GM23338 (cell line): ENCODE measurements at regions not wholly inside any gene's neighbourhood (a gene's known extent, or its start where the extent isn't known, plus 50 kb on each side); places are given as distances from the start of the nearest gene placed in this dataset.

ENCODE experiments used
- ATAC-seq: fragments of 200-7000 bp; cut with Tn5 transposase; 3 replicates; pipeline ENCODE4 v1.9.1; 2020
- DNase-seq: peaks from one replicate; pipeline ENCODE4 v3.0.0-alpha.2; 2015; ENCODE audit warnings: low spot score
- H2AFZ ChIP-seq: fragments of 200-600 bp; sonication (generic); 2 replicates; pipeline ENCODE4 v1.8.0; 2016; ENCODE audit warnings: antibody characterized with exemption, mild to moderate bottlenecking, moderate library complexity
- H3F3A ChIP-seq: fragments of 200-600 bp; sonication (generic); replicated peaks from 2 replicates; pipeline ENCODE4 v1.8.0; 2017; ENCODE audit warnings: antibody characterized with exemption, mixed run types, low read depth
- H3K27ac ChIP-seq: fragments of 200-600 bp; sonication (generic); 2 replicates; pipeline ENCODE4 v1.6.1; 2016; ENCODE audit warnings: low read depth
- H3K27me3 ChIP-seq: fragments of 200-600 bp; sonication (generic); 2 replicates; pipeline ENCODE4 v1.8.0; 2016; ENCODE audit warnings: mild to moderate bottlenecking, mixed run types, moderate library complexity; ENCODE audit not compliant: insufficient read depth
- H3K36me3 ChIP-seq: fragments of 200-600 bp; sonication (generic); 2 replicates; pipeline ENCODE4 v1.8.0; 2016; ENCODE audit warnings: mild to moderate bottlenecking; ENCODE audit not compliant: insufficient read depth
- H3K4me1 ChIP-seq: fragments of 200-600 bp; sonication (generic); 2 replicates; pipeline ENCODE4 v1.8.0; 2016; ENCODE audit warnings: mild to moderate bottlenecking, moderate library complexity; ENCODE audit not compliant: insufficient read depth
- H3K4me2 ChIP-seq: fragments of 200-600 bp; sonication (generic); 2 replicates; pipeline ENCODE4 v1.7.1; 2017; ENCODE audit warnings: mixed run types
- H3K4me3 ChIP-seq: fragments of 200-600 bp; sonication (generic); 2 replicates; pipeline ENCODE4 v1.6.1; 2016; ENCODE audit warnings: mixed run types
- H3K79me2 ChIP-seq: fragments of 200-600 bp; sonication (generic); replicated peaks from 2 replicates; pipeline ENCODE4 v1.8.0; 2017; ENCODE audit warnings: mild to moderate bottlenecking; ENCODE audit not compliant: insufficient read depth
- H3K9me2 ChIP-seq: fragments of 200-600 bp; sonication (generic); 2 replicates; pipeline ENCODE4 v1.8.0; 2017; ENCODE audit not compliant: insufficient read depth
- H4K20me1 ChIP-seq: fragments of 200-600 bp; sonication (generic); replicated peaks from 2 replicates; pipeline ENCODE4 v1.8.0; 2017; ENCODE audit warnings: mild to moderate bottlenecking; ENCODE audit not compliant: insufficient read depth
- H3K27ac Mint-ChIP-seq: 2 replicates; pipeline ENCODE4 v1.8.0; 2020; ENCODE audit warnings: inconsistent platforms, mild to moderate bottlenecking, moderate library complexity, mixed read lengths
- H3K27me3 Mint-ChIP-seq: 3 replicates; pipeline ENCODE4 v1.8.0; 2022; ENCODE audit warnings: low read depth, mild to moderate bottlenecking, moderate library complexity, mixed read lengths, inconsistent platforms; ENCODE audit not compliant: insufficient read depth, poor library complexity
- H3K36me3 Mint-ChIP-seq: 3 replicates; pipeline ENCODE4 v1.8.0; 2021; ENCODE audit warnings: low read depth, mild to moderate bottlenecking, inconsistent platforms, moderate library complexity, mixed read lengths
- H3K4me1 Mint-ChIP-seq: 3 replicates; pipeline ENCODE4 v1.8.0; 2020; ENCODE audit warnings: mild to moderate bottlenecking, inconsistent platforms, mixed read lengths
- H3K4me3 Mint-ChIP-seq: 3 replicates; pipeline ENCODE4 v1.8.0; 2021; ENCODE audit warnings: moderate library complexity, mild to moderate bottlenecking, inconsistent platforms, mixed read lengths
- H3K9me3 Mint-ChIP-seq: 3 replicates; pipeline ENCODE4 v1.8.0; 2020; ENCODE audit warnings: moderate library complexity, mild to moderate bottlenecking, inconsistent platforms, mixed read lengths
- CREB1 ChIP-seq: fragments of 250-450 bp; sonication (Bioruptor Pico); IDR thresholded peaks from 2 replicates; pipeline ENCODE4 v1.5.0; 2020; ENCODE audit warnings: low read depth, mild to moderate bottlenecking, moderate library complexity
- EZH2 ChIP-seq: fragments of 200-600 bp; sonication (generic); IDR thresholded peaks from one replicate; pipeline ENCODE4 v1.8.0; 2017; ENCODE audit warnings: antibody characterized with exemption, mild to moderate bottlenecking, low read depth; ENCODE audit not compliant: unreplicated experiment
- EZH2phosphoT487 ChIP-seq: fragments of 200-600 bp; sonication (generic); IDR thresholded peaks from one replicate; pipeline ENCODE4 v1.8.1; 2018; ENCODE audit warnings: antibody characterized with exemption; ENCODE audit not compliant: unreplicated experiment
- JUNB ChIP-seq: IDR thresholded peaks from one replicate; pipeline ENCODE4 v1.6.1; 2016; ENCODE audit warnings: antibody characterized with exemption; ENCODE audit not compliant: unreplicated experiment
- NANOG ChIP-seq: IDR thresholded peaks from 2 replicates; pipeline ENCODE4 v1.6.1; 2016; ENCODE audit warnings: antibody characterized with exemption, borderline replicate concordance
- POLR2AphosphoS5 ChIP-seq: IDR thresholded peaks from 2 replicates; pipeline ENCODE4 v1.6.1; 2016; ENCODE audit warnings: antibody characterized with exemption, low read depth
- STAT1 ChIP-seq: IDR thresholded peaks from one replicate; pipeline ENCODE4 v1.6.1; 2016; ENCODE audit warnings: antibody characterized with exemption; ENCODE audit not compliant: unreplicated experiment
- ZNF114 ChIP-seq: fragments of 250-450 bp; sonication (Bioruptor Pico); IDR thresholded peaks from 2 replicates; pipeline ENCODE4 v1.5.0; 2020; ENCODE audit warnings: mild to moderate bottlenecking, moderate library complexity
- ZNF331 ChIP-seq: fragments of 250-450 bp; sonication (Bioruptor Pico); IDR thresholded peaks from 2 replicates; pipeline ENCODE4 v1.5.0; 2020; ENCODE audit warnings: low read depth, mild to moderate bottlenecking, moderate library complexity
- TF ChIP-seq, protein P1 (sequence below), 2 experiments: fragments of 200-600 bp in 1 of 2; sonication (generic) in 1 of 2; conservative IDR thresholded peaks; 2 replicates each; pipeline versions ENCODE4 v1.5.1 to v1.6.1; 2016 to 2017; ENCODE audit warnings: antibody characterized with exemption in 2 of 2, low read depth in 2 of 2, mild to moderate bottlenecking in 2 of 2, moderate library complexity in 1 of 2
- TF ChIP-seq, protein P2 (sequence below): IDR thresholded peaks from one replicate; pipeline ENCODE4 v1.6.1; 2018; ENCODE audit warnings: antibody characterized with exemption; ENCODE audit not compliant: unreplicated experiment

DNA sequence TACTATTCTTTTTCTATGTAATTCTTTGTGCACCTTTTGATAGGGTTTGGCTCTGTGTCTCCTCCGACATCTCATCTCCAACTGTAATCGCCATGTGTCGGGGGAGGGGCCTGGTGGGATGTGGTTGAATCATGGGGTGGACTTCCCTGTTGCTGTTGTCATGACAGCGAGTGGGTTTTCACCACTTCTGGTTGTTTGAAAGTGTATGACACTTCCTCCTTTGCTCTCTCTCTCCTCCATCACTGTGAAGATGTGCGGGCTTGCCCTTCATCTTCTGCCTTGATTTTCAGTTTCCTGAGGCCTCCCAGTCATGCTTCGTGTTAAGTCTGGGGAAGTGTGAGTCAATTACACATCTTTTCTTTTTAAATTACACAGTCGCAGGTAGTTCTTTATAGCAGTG lies 225.8 kb upstream of the DPPA4 start (continued):
- no peak for TF ChIP-seq NANOG

DNA sequence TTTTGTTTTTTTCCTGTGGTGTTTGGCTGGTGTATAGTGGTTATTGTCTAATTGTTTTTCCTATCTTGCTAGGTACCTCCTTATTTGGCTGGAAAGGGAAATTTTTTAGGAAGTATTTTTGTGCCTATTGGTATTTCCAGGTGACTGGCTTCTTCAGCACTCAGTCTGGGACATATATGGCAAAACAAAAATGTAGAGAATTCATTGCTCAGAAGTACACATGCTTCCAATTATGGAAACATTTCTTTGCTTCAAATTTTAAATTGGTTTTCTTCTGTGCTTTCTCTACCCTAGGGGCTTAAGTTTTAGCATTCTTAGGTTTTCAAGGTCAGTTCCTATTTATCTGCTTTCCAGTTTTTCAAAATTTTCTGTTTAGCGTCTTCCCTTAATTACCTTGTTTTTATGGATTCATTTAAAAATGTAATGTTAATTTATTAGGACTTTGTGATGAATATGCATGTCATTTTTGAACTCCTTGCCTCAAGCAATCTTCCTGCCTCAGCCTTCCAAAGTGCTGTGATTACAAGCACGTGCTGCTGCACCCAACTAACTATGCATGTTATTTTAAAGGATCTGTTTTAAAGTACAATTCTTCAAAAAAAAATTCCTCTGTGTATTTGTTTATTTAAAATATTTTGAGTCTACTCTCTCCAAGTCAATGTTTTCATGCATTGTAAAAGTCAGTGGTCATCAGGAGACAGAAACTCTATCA lies 231.9 kb upstream of the DPPA4 start:
- Histone ChIP-seq H3K27ac (no peak overlapping the region), H3K4me1 (no peaks in the 10 kb centered on the region), H2AFZ (no peak overlapping the region), H4K20me1 (no peaks in the 10 kb centered on the region), H3K4me3 (no peak overlapping the region), H3K4me2 (no peak overlapping the region), H3K9me2 (no peaks in the 10 kb centered on the region), H3K36me3 (no peaks in the 10 kb centered on the region), H3K27me3 (no peaks in the 10 kb centered on the region), H3F3A (no peaks in the 10 kb centered on the region), H3K79me2 (no peaks in the 10 kb centered on the region)
- no peak for ATAC-seq
- Mint-ChIP-seq H3K9me3 (no peaks in the 10 kb centered on the region), H3K4me3 (no peak overlapping the region), H3K27me3 (no peaks in the 10 kb centered on the region), H3K4me1 (no peaks in the 10 kb centered on the region), H3K27ac (no peak overlapping the region), H3K36me3 (no peaks in the 10 kb centered on the region)
- TF ChIP-seq, protein P1, sequence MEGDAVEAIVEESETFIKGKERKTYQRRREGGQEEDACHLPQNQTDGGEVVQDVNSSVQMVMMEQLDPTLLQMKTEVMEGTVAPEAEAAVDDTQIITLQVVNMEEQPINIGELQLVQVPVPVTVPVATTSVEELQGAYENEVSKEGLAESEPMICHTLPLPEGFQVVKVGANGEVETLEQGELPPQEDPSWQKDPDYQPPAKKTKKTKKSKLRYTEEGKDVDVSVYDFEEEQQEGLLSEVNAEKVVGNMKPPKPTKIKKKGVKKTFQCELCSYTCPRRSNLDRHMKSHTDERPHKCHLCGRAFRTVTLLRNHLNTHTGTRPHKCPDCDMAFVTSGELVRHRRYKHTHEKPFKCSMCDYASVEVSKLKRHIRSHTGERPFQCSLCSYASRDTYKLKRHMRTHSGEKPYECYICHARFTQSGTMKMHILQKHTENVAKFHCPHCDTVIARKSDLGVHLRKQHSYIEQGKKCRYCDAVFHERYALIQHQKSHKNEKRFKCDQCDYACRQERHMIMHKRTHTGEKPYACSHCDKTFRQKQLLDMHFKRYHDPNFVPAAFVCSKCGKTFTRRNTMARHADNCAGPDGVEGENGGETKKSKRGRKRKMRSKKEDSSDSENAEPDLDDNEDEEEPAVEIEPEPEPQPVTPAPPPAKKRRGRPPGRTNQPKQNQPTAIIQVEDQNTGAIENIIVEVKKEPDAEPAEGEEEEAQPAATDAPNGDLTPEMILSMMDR (conservative IDR thresholded peaks at IDR 0.05; ENCODE audit: low read depth in 2 of 2) = no peak
- TF ChIP-seq ZNF331 (CRISPR knock-in tag) = no peak
- no peak for TF ChIP-seq ZNF114
- TF ChIP-seq POLR2AphosphoS5 = no peak
- TF ChIP-seq, protein P2, sequence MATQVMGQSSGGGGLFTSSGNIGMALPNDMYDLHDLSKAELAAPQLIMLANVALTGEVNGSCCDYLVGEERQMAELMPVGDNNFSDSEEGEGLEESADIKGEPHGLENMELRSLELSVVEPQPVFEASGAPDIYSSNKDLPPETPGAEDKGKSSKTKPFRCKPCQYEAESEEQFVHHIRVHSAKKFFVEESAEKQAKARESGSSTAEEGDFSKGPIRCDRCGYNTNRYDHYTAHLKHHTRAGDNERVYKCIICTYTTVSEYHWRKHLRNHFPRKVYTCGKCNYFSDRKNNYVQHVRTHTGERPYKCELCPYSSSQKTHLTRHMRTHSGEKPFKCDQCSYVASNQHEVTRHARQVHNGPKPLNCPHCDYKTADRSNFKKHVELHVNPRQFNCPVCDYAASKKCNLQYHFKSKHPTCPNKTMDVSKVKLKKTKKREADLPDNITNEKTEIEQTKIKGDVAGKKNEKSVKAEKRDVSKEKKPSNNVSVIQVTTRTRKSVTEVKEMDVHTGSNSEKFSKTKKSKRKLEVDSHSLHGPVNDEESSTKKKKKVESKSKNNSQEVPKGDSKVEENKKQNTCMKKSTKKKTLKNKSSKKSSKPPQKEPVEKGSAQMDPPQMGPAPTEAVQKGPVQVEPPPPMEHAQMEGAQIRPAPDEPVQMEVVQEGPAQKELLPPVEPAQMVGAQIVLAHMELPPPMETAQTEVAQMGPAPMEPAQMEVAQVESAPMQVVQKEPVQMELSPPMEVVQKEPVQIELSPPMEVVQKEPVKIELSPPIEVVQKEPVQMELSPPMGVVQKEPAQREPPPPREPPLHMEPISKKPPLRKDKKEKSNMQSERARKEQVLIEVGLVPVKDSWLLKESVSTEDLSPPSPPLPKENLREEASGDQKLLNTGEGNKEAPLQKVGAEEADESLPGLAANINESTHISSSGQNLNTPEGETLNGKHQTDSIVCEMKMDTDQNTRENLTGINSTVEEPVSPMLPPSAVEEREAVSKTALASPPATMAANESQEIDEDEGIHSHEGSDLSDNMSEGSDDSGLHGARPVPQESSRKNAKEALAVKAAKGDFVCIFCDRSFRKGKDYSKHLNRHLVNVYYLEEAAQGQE = no peak
- TF ChIP-seq NANOG = no peak
- no peak for TF ChIP-seq JUNB
- no peak for TF ChIP-seq EZH2
- TF ChIP-seq STAT1 = no peak
- no peak for TF ChIP-seq CREB1 (CRISPR knock-in tag)
- no peak for TF ChIP-seq EZH2phosphoT487
- no peak for DNase-seq
